ENCODE measurements at regions not wholly inside any gene's neighbourhood (a gene's known extent, or its start where the extent isn't known, plus 50 kb on each side); places are given as distances from the start of the nearest gene placed in this dataset.

GRCh38 chr3:88795503-88795902 is 311.9 kb upstream of the EPHA3 start:
- no peaks in the 10 kb centered on the region for H4K20me1 ChIP-seq (ENCODE audit: control insufficient read depth, insufficient read depth)
- no peaks in the 10 kb centered on the region for H3K36me3 ChIP-seq (ENCODE audit: control insufficient read depth in 2 of 2, insufficient read depth in 2 of 2, low read length in 1 of 2)
- no peaks in the 10 kb centered on the region for H3K4me1 ChIP-seq (ENCODE audit: control insufficient read depth, insufficient read depth, low read length)
- no peak for FAIRE-seq
- TF ChIP-seq PAX5 (IDR thresholded peaks at IDR 0.05; ENCODE audit: borderline replicate concordance, low read depth, low read length) (no peak), MLLT1 (IDR thresholded peaks at IDR 0.05) (no peak), NFYB (IDR thresholded peaks at IDR 0.05; ENCODE audit: insufficient read depth, low read depth, low read length) (no peak), ZNF274 (IDR thresholded peaks at IDR 0.05; ENCODE audit: insufficient read depth, insufficient read length) (no peak), CBFB (IDR thresholded peaks at IDR 0.05; ENCODE audit: low read depth) (no peak), CHD4 (IDR thresholded peaks at IDR 0.05) (no peak), STAT3 (IDR thresholded peaks at IDR 0.05; ENCODE audit: low read depth, low read length) (no peak), ZBED1 (IDR thresholded peaks at IDR 0.05; ENCODE audit: borderline replicate concordance) (no peak), YBX1 (IDR thresholded peaks at IDR 0.05) (no peak), HCFC1 (IDR thresholded peaks at IDR 0.05; ENCODE audit: low read length) (no peak), WRNIP1 (IDR thresholded peaks at IDR 0.05; ENCODE audit: borderline replicate concordance, low read depth, low read length) (no peak), MAX (IDR thresholded peaks at IDR 0.05; ENCODE audit: low read depth, low read length) (no peak), BCL11A (IDR thresholded peaks at IDR 0.05; ENCODE audit: low read depth, low read length) (no peak), HDAC6 (IDR thresholded peaks at IDR 0.05; ENCODE audit: unreplicated experiment) (no peak), ESRRA (IDR thresholded peaks at IDR 0.05; ENCODE audit: low read length) (no peak), MYB (IDR thresholded peaks at IDR 0.05; ENCODE audit: borderline replicate concordance, low read depth, low read length) (no peak), ZSCAN29 (IDR thresholded peaks at IDR 0.05) (no peak)
- TF ChIP-seq, protein P1, sequence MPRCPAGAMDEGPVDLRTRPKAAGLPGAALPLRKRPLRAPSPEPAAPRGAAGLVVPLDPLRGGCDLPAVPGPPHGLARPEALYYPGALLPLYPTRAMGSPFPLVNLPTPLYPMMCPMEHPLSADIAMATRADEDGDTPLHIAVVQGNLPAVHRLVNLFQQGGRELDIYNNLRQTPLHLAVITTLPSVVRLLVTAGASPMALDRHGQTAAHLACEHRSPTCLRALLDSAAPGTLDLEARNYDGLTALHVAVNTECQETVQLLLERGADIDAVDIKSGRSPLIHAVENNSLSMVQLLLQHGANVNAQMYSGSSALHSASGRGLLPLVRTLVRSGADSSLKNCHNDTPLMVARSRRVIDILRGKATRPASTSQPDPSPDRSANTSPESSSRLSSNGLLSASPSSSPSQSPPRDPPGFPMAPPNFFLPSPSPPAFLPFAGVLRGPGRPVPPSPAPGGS (IDR thresholded peaks at IDR 0.05; ENCODE audit: borderline replicate concordance, insufficient read depth, low read depth, low read length, poor library complexity, severe bottlenecking), result no peak
- TF ChIP-seq, protein P2, sequence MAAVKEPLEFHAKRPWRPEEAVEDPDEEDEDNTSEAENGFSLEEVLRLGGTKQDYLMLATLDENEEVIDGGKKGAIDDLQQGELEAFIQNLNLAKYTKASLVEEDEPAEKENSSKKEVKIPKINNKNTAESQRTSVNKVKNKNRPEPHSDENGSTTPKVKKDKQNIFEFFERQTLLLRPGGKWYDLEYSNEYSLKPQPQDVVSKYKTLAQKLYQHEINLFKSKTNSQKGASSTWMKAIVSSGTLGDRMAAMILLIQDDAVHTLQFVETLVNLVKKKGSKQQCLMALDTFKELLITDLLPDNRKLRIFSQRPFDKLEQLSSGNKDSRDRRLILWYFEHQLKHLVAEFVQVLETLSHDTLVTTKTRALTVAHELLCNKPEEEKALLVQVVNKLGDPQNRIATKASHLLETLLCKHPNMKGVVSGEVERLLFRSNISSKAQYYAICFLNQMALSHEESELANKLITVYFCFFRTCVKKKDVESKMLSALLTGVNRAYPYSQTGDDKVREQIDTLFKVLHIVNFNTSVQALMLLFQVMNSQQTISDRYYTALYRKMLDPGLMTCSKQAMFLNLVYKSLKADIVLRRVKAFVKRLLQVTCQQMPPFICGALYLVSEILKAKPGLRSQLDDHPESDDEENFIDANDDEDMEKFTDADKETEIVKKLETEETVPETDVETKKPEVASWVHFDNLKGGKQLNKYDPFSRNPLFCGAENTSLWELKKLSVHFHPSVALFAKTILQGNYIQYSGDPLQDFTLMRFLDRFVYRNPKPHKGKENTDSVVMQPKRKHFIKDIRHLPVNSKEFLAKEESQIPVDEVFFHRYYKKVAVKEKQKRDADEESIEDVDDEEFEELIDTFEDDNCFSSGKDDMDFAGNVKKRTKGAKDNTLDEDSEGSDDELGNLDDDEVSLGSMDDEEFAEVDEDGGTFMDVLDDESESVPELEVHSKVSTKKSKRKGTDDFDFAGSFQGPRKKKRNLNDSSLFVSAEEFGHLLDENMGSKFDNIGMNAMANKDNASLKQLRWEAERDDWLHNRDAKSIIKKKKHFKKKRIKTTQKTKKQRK (IDR thresholded peaks at IDR 0.05; ENCODE audit: low read depth, low read length), result no peak
- no peak overlapping the region for H3K4me2 ChIP-seq (ENCODE audit: control insufficient read depth, insufficient read depth)
- no peak overlapping the region for H3K9ac ChIP-seq (ENCODE audit: control insufficient read depth, insufficient read depth, low read length)
- CTCF ChIA-PET, result no interaction called here
- RAD21 ChIA-PET (ENCODE audit: unreplicated experiment), result no interaction called here
- BruUV-seq (replicated peaks), result no TSS peak
- no peaks in the 10 kb centered on the region; the same call in 2 of the 3 replicates for H3K9me3 ChIP-seq (replicated peaks; ENCODE audit: control insufficient read depth, insufficient read depth, low read length)
- POLR2A ChIA-PET, result no interaction called here
- no peaks in the 10 kb centered on the region for H3K79me2 ChIP-seq (ENCODE audit: control insufficient read depth, insufficient read depth, low read length)
- ATAC-seq, result no peak
- in situ Hi-C loops (cut with MboI) (no loop called here), intact Hi-C loops (cut with micrococcal nuclease; ENCODE audit: unreplicated experiment) (no loop called here)
- no peak overlapping the region for H3K4me3 ChIP-seq
- DNase-seq (ENCODE audit: low read depth, low spot score), result no peak
- no peaks in the 10 kb centered on the region for H3K27me3 ChIP-seq (replicated peaks in 1 of 2; ENCODE audit: control insufficient read depth in 2 of 2, insufficient read depth in 2 of 2, low read length in 1 of 2)
- H3K27ac ChIP-seq (ENCODE audit: control insufficient read depth, insufficient read depth), result no peak overlapping the region
- no peak overlapping the region for H2AFZ ChIP-seq (ENCODE audit: control insufficient read depth, low read depth, low read length)
- SMC1A ChIA-PET (ENCODE audit: uncharacterized antibody, unreplicated experiment), result no interaction called here

All from GM12878 (cell line).